Caco-2 (cell line): ENCODE measurements at regions not wholly inside any gene's neighbourhood (a gene's known extent, or its start where the extent isn't known, plus 50 kb on each side); places are given as distances from the start of the nearest gene placed in this dataset.

ENCODE experiments used
- BruUV-seq: library from RNA; stranded (reverse); fragments of 400-500 nt; replicated peaks from 2 replicates; lab custom pipeline; 2021; lab: Mats Ljungman, UMichigan
- CTCF ChIA-PET: fragments of 300-600 bp; sonication (Branson Sonifier 250); formaldehyde crosslinking; loops from one replicate; lab custom pipeline; 2022; ENCODE audit warnings: antibody characterized with exemption; lab: Charles Lee
- POLR2A ChIA-PET: fragments of 300-600 bp; sonication (Branson Sonifier 250); formaldehyde crosslinking; loops from one replicate; lab custom pipeline; 2022; ENCODE audit warnings: antibody characterized with exemption; lab: Charles Lee
- DNase-seq, 2 experiments: peaks; one replicate each; pipeline versions ENCODE4 v3.0.0 to v3.0.0-alpha.2; 2020 to 2022
- H3K27me3 ChIP-seq: replicated peaks from 2 replicates; pipeline ENCODE4 v1.6.0; 2011; ENCODE audit warnings: low read length; ENCODE audit not compliant: control insufficient read depth, insufficient read depth
- H3K36me3 ChIP-seq: 2 replicates; pipeline ENCODE4 v1.5.1; 2011; ENCODE audit warnings: low read length; ENCODE audit not compliant: control insufficient read depth, insufficient read depth
- H3K4me1 ChIP-seq: fragments of 250-450 bp; sonication (Bioruptor Pico); 2 replicates; pipeline ENCODE4 v1.5.1; 2020; ENCODE audit warnings: mild to moderate bottlenecking
- H3K4me3 ChIP-seq: 2 replicates; pipeline ENCODE4 v1.5.1; 2011; ENCODE audit warnings: low read depth, mild to moderate bottlenecking, control low read depth, low read length
- H3K9me3 ChIP-seq: fragments of 250-450 bp; sonication (Bioruptor Pico); 2 replicates; pipeline ENCODE4 v1.5.1; 2020; ENCODE audit warnings: mild to moderate bottlenecking, moderate library complexity
- H3K27ac Mint-ChIP-seq: one replicate; pipeline ENCODE4 v1.8.0; 2022; ENCODE audit warnings: mixed read lengths; ENCODE audit not compliant: unreplicated experiment
- H3K27me3 Mint-ChIP-seq: one replicate; pipeline ENCODE4 v1.8.0; 2022; ENCODE audit warnings: mixed read lengths; ENCODE audit not compliant: insufficient read depth, unreplicated experiment
- H3K36me3 Mint-ChIP-seq: one replicate; pipeline ENCODE4 v1.8.0; 2022; ENCODE audit warnings: mild to moderate bottlenecking, mixed read lengths; ENCODE audit not compliant: insufficient read depth, unreplicated experiment
- H3K4me1 Mint-ChIP-seq: one replicate; pipeline ENCODE4 v1.8.0; 2022; ENCODE audit warnings: low read depth, mixed read lengths; ENCODE audit not compliant: unreplicated experiment
- H3K4me3 Mint-ChIP-seq: one replicate; pipeline ENCODE4 v1.8.0; 2022; ENCODE audit warnings: mild to moderate bottlenecking, moderate library complexity, mixed read lengths; ENCODE audit not compliant: unreplicated experiment
- H3K9me3 Mint-ChIP-seq: one replicate; pipeline ENCODE4 v1.8.0; 2022; ENCODE audit warnings: mixed read lengths; ENCODE audit not compliant: unreplicated experiment
- intact Hi-C: fragments of 100-400 bp; cut with micrococcal nuclease; formaldehyde crosslinking; loops from one replicate; pipeline ENCODE4 v1.10.0; 2022; ENCODE audit not compliant: unreplicated experiment
- TF ChIP-seq, protein P1 (sequence below), 2 experiments: fragments of 200-600 bp in 1 of 2; IDR thresholded peaks; 1 replicate in 1 of 2; 2 replicates in 1 of 2; pipeline versions ENCODE4 v1.5.1 to v1.8.0; 2011 to 2022; ENCODE audit warnings: antibody characterized with exemption in 1 of 2, control low read depth in 1 of 2, inconsistent platforms in 1 of 2, low read depth in 1 of 2, low read length in 1 of 2, mild to moderate bottlenecking in 1 of 2, moderate library complexity in 1 of 2; ENCODE audit not compliant: insufficient read depth in 1 of 2, severe bottlenecking in 1 of 2, unreplicated experiment in 1 of 2

DNA sequence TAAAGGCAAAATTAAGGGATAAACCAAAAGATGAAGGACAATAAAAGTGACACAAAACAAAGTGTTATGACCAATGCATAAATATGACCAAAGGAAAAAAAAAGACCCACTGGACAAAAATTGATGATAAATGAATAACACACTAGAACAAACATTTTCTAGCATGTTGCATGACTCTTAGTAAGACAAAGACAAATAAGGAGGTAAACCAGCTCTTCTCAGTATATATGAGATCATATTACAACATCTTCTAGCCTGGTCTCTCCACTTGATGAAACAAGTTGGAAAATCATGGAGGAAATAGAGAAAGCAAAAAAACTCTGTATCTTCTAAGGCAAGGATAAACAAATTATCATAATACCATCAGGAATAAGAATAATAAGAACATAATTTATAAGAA lies 163.9 kb upstream of the GBE1 start:
- Mint-ChIP-seq H3K4me1 (no peaks in the 10 kb centered on the region), H3K27me3 (peaks cover 11% of the 10 kb centered on the region), H3K9me3 (no peaks in the 10 kb centered on the region), H3K36me3 (no peaks in the 10 kb centered on the region), H3K4me3 (no peak overlapping the region), H3K27ac (no peak overlapping the region)
- intact Hi-C loops: no loop called here
- TF ChIP-seq, protein P1, sequence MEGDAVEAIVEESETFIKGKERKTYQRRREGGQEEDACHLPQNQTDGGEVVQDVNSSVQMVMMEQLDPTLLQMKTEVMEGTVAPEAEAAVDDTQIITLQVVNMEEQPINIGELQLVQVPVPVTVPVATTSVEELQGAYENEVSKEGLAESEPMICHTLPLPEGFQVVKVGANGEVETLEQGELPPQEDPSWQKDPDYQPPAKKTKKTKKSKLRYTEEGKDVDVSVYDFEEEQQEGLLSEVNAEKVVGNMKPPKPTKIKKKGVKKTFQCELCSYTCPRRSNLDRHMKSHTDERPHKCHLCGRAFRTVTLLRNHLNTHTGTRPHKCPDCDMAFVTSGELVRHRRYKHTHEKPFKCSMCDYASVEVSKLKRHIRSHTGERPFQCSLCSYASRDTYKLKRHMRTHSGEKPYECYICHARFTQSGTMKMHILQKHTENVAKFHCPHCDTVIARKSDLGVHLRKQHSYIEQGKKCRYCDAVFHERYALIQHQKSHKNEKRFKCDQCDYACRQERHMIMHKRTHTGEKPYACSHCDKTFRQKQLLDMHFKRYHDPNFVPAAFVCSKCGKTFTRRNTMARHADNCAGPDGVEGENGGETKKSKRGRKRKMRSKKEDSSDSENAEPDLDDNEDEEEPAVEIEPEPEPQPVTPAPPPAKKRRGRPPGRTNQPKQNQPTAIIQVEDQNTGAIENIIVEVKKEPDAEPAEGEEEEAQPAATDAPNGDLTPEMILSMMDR (IDR thresholded peaks at IDR 0.05; ENCODE audit: insufficient read depth in 1 of 2, low read depth in 1 of 2, low read length in 1 of 2, severe bottlenecking in 1 of 2, unreplicated experiment in 1 of 2): no peak
- H3K4me3 ChIP-seq: no peak overlapping the region
- CTCF ChIA-PET: no interaction called here
- DNase-seq: no peak
- BruUV-seq: no TSS peak
- no peaks in the 10 kb centered on the region for H3K4me1 ChIP-seq
- H3K9me3 ChIP-seq: no peaks in the 10 kb centered on the region
- H3K36me3 ChIP-seq: no peaks in the 10 kb centered on the region
- POLR2A ChIA-PET: no interaction called here
- H3K27me3 ChIP-seq: no peaks in the 10 kb centered on the region

- Mint-ChIP-seq H3K4me1 (no peaks in the 10 kb centered on the region), H3K27ac (no peak overlapping the region), H3K9me3 (no peaks in the 10 kb centered on the region), H3K36me3 (no peaks in the 10 kb centered on the region), H3K4me3 (no peak overlapping the region), H3K27me3 (peaks cover 8% of the 10 kb centered on the region)
- ChIA-PET CTCF (no interaction called here), POLR2A (no interaction called here)
- H3K36me3 ChIP-seq: no peaks in the 10 kb centered on the region
- H3K4me3 ChIP-seq: no peak overlapping the region
- DNase-seq: no peak
- TF ChIP-seq, protein P1 (IDR thresholded peaks at IDR 0.05; ENCODE audit: insufficient read depth in 1 of 2, low read depth in 1 of 2, low read length in 1 of 2, severe bottlenecking in 1 of 2, unreplicated experiment in 1 of 2): no peak
- no peaks in the 10 kb centered on the region for H3K9me3 ChIP-seq
- H3K4me1 ChIP-seq: no peaks in the 10 kb centered on the region
- no peaks in the 10 kb centered on the region for H3K27me3 ChIP-seq
- no TSS peak for BruUV-seq
- intact Hi-C loops: no loop called here
These were observed 161.6 kb upstream of the GBE1 start for GRCh38 chr3:81923038-81923437.

DNA sequence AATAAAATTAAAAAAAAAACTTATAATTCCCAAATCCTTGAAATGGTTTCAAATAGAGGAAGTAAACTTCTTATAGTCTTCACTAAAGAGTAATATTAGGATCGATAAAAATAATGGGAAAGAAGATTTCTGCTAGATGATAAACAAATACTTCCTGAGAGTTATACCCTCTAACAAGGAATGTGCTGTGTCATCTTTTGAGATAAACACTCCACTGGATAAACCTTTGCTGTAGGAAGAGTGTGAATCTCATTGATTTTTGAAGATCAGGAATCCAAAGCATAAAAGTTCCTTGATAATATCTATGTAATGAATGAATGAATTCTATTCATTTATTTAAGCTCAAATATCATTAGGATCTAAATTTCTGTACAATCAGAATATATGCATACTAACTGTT lies 161.0 kb upstream of the GBE1 start:
- H3K4me1 Mint-ChIP-seq: no peaks in the 10 kb centered on the region
- no peak overlapping the region for H3K4me3 Mint-ChIP-seq
- Histone ChIP-seq H3K36me3 (no peaks in the 10 kb centered on the region), H3K9me3 (no peaks in the 10 kb centered on the region), H3K4me1 (no peaks in the 10 kb centered on the region), H3K4me3 (no peak overlapping the region), H3K27me3 (no peaks in the 10 kb centered on the region)
- no peak for DNase-seq
- TF ChIP-seq, protein P1 (IDR thresholded peaks at IDR 0.05; ENCODE audit: insufficient read depth in 1 of 2, low read depth in 1 of 2, low read length in 1 of 2, severe bottlenecking in 1 of 2, unreplicated experiment in 1 of 2): no peak
- intact Hi-C loops: no loop called here
- CTCF ChIA-PET: no interaction called here
- no peak overlapping the region for H3K27ac Mint-ChIP-seq
- no TSS peak for BruUV-seq
- H3K9me3 Mint-ChIP-seq: no peaks in the 10 kb centered on the region
- no peaks in the 10 kb centered on the region for H3K36me3 Mint-ChIP-seq
- peaks cover 8% of the 10 kb centered on the region for H3K27me3 Mint-ChIP-seq
- POLR2A ChIA-PET: no interaction called here
